Esophagus squamous epithelium (tissue), 5 donors: ENCODE measurements at regions not wholly inside any gene's neighbourhood (a gene's known extent, or its start where the extent isn't known, plus 50 kb on each side); places are given as distances from the start of the nearest gene placed in this dataset.
"Not testable (repeated sequence)": the region's sequence is repeated elsewhere in the genome, so short reads cannot be mapped to it uniquely, and the experiment has no call there.

Experiments
- DNase-seq: peaks from one replicate; lab custom pipeline; 2025; lab: John Stamatoyannopoulos, UW
- H3K27ac ChIP-seq, 4 donors: fragments of 200-600 bp; sonication (generic); one replicate each; pipeline ENCODE4 v1.5.1; 2016 to 2019; ENCODE audit warnings: mild to moderate bottlenecking in 1 of 4
- H3K27me3 ChIP-seq, 4 donors: fragments of 200-600 bp; sonication (generic); 1 replicate in 3 of 4; 2 replicates in 1 of 4; pipeline versions ENCODE4 v1.5.1 to v1.6.0; 2017 to 2021; ENCODE audit warnings: antibody characterized with exemption in 1 of 4
- H3K36me3 ChIP-seq, 3 donors: fragments of 200-600 bp; sonication (generic); one replicate each; pipeline ENCODE4 v1.5.1; 2016 to 2019
- H3K4me1 ChIP-seq, 3 donors: fragments of 200-600 bp; sonication (generic); one replicate each; pipeline ENCODE4 v1.5.1; 2017 to 2019
- H3K4me3 ChIP-seq, 4 donors: fragments of 200-600 bp; sonication (generic); 1 replicate in 3 of 4; 2 replicates in 1 of 4; pipeline ENCODE4 v1.5.1; 2016 to 2019; ENCODE audit warnings: mild to moderate bottlenecking in 2 of 4, moderate library complexity in 1 of 4
- H3K9me3 ChIP-seq, 3 donors: fragments of 200-600 bp; sonication (generic); one replicate each; pipeline ENCODE4 v1.5.1; 2016 to 2019
- POLR2A ChIP-seq, 4 donors: fragments of 450-650 bp; IDR thresholded peaks; one replicate each; pipeline ENCODE4 v1.6.1; 2017; ENCODE audit warnings: antibody characterized with exemption in 4 of 4, mild to moderate bottlenecking in 4 of 4, moderate library complexity in 3 of 4
- WGBS, 2 donors: methylation state at CpG; one replicate each; pipeline ENCODE4 v1.1.5; 2018; 5-methylcytosine and 5-hydroxymethylcytosine counted together
- intact Hi-C: fragments of 100-400 bp; cut with DNase I; formaldehyde crosslinking; loops from one replicate; pipeline ENCODE4 v1.15.0; 2022
- TF ChIP-seq, protein P1 (sequence below), 6 experiments: fragments of 450-650 bp in 4 of 6; fragments of 200-600 bp in 2 of 6; sonication (generic) in 2 of 6; IDR thresholded peaks; one replicate each; pipeline ENCODE4 v1.5.1; 2016 to 2019; ENCODE audit warnings: antibody characterized with exemption in 6 of 6, mild to moderate bottlenecking in 4 of 6, moderate library complexity in 4 of 6
- donor health status: DM: yes; HTN: yes; CAD: no.

DNA sequence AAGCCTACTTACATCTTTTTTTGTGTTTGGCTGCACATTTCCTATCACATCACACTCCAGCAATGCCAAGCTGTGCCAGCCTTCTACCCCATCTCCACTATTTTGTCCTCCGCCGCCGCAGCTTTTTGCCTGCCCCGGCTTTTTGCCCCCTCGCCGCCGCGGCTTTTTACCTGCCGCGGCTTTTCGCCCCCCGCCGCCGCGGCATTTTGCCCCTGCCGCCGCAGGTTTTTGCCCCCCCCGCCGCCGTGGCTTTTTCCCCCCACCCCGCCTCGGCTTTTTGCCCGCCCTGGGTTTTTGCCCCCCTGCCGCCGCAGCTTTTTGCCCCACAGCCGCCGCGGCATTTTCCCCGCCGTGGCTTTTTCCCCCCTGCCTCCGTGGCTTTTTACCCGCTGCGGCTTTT lies 506.0 kb downstream of the ZNF37A start:
- intact Hi-C loops = no loop called here
- no peak for TF ChIP-seq POLR2A (IDR thresholded peaks at IDR 0.05)
- TF ChIP-seq, protein P1, sequence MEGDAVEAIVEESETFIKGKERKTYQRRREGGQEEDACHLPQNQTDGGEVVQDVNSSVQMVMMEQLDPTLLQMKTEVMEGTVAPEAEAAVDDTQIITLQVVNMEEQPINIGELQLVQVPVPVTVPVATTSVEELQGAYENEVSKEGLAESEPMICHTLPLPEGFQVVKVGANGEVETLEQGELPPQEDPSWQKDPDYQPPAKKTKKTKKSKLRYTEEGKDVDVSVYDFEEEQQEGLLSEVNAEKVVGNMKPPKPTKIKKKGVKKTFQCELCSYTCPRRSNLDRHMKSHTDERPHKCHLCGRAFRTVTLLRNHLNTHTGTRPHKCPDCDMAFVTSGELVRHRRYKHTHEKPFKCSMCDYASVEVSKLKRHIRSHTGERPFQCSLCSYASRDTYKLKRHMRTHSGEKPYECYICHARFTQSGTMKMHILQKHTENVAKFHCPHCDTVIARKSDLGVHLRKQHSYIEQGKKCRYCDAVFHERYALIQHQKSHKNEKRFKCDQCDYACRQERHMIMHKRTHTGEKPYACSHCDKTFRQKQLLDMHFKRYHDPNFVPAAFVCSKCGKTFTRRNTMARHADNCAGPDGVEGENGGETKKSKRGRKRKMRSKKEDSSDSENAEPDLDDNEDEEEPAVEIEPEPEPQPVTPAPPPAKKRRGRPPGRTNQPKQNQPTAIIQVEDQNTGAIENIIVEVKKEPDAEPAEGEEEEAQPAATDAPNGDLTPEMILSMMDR (IDR thresholded peaks at IDR 0.05) = no peak
- DNase-seq = no peak
- Histone ChIP-seq H3K4me3 (no peak overlapping the region), H3K27ac (no peak overlapping the region), H3K4me1 (no peaks in the 10 kb centered on the region), H3K27me3 (no peaks in the 10 kb centered on the region), H3K36me3 (no peaks in the 10 kb centered on the region), H3K9me3 (peaks cover 0 to 52% (median 26%) of the 10 kb centered on the region in 3 donors)
- WGBS, 2 donors = 67 to 78% methylated on average over 3 to 12 of the region's 33 CpGs

DNA sequence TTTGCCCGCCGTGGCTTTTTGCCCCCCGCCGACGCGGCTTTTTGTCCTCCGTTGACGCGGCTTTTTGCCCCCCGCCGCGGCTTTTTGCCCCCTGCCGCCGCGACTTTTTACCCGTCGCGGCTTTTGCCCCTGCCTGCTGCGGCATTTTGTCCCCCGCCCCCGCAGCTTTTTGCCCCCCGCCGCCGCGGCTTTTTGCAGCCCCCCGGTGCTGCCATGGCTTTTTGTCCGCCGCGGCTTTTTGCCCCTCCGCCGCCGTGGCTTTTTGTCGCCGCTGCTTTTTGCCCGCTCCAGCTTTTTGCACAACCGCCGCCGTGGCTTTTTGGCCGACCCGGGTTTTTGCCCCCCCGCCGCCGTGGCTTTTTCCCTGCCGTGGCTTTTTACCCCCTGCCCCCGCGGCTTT lies 506.6 kb downstream of the ZNF37A start:
- Histone ChIP-seq H3K9me3 (peaks cover 0 to 57% (median 28%) of the 10 kb centered on the region in 3 donors), H3K36me3 (no peaks in the 10 kb centered on the region), H3K4me1 (no peaks in the 10 kb centered on the region), H3K27ac (no peak overlapping the region), H3K27me3 (no peaks in the 10 kb centered on the region), H3K4me3 (no peak overlapping the region)
- TF ChIP-seq POLR2A (IDR thresholded peaks at IDR 0.05) = no peak
- TF ChIP-seq, protein P1 (IDR thresholded peaks at IDR 0.05) = no peak
- 66 to 76% methylated on average over 7 to 20 of the region's 46 CpGs for WGBS, 2 donors
- no peak for DNase-seq
- intact Hi-C loops = no loop called here

DNA sequence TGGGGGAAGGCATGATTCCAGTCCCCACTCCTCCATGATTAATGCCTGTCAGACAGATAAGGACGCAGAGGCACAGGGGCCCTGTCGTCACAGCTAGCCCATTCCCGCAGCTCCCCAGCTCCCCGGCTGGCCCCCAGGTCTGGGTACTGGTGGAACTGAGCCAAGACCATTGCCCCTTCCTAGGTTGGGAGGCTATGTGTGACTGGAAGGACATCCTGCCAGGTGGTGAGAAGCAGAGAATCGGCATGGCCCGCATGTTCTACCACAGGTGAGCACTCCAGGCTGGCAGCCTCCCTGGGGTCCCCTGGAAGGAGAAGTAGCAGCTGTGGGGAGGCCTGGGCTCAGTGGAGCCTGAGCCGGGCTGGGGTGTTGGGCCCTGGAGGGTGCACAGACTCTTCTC lies 509.5 kb downstream of the ZNF37A start:
- WGBS, 2 donors = no CpG with 5 or more reads among the region's 7 CpGs
- H3K27ac ChIP-seq, DNase-seq, H3K36me3 ChIP-seq, H3K4me1 ChIP-seq, H3K4me3 ChIP-seq, H3K27me3 ChIP-seq, intact Hi-C loops: not testable (repeated sequence)
- H3K9me3 ChIP-seq = peaks cover 0 to 67% (median 28%) of the 10 kb centered on the region in 3 donors

DNA sequence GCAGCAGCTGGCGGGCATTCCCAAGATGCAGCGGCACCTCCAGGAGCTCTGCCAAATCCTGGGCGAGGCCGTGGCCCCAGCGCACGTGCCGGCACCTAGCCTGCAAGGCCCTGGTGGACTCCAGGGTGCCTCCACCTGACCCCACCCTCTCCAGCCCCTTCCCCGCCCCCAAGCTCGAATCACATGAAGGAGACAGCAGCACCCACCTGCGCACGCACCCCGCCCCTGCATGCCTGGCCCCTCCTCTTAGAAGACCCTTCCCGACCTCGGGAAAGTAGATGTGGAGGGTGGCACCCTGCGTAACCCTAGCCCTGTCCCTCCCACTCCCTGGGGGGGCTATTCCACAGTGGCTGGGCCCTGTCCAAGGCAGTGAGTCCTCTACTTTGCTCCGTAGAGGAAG lies 510.3 kb downstream of the ZNF37A start:
- H3K36me3 ChIP-seq, H3K4me1 ChIP-seq, H3K27ac ChIP-seq, DNase-seq, H3K27me3 ChIP-seq, H3K4me3 ChIP-seq, intact Hi-C loops: not testable (repeated sequence)
- H3K9me3 ChIP-seq = peaks cover 0 to 67% (median 28%) of the 10 kb centered on the region in 3 donors
- no CpG with 5 or more reads among the region's 16 CpGs for WGBS, 2 donors

DNA sequence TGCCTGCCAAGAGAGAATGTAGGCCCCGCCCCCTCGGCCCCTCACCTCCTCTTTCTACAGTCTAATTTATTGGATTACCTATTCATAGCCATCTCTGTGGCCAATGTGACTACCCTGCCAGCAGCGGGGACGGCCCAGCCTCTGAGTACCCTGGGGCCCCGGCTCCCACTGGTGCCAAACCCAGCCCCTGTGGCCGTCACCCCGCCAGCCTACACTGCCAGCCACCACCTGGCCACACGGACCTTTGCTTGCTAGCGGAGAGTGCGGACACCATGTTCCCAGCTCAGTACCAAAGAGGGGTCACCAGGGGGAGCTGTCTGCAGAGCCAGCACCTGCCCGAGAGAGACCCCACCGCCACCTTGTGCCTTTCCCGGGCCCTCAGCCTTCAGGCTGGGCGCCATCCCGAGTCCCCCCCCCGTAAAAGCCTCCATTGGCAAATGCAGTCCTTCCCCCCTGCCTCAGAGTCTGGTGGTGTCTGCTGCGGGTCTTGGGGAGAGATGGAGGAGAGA lies 511.1 kb downstream of the ZNF37A start:
- WGBS, 2 donors = no CpG with 5 or more reads among the region's 17 CpGs
- intact Hi-C loops = no loop called here
- Histone ChIP-seq H3K4me1 (no peaks in the 10 kb centered on the region), H3K27ac (no peak overlapping the region), H3K27me3 (no peaks in the 10 kb centered on the region), H3K36me3 (no peaks in the 10 kb centered on the region), H3K4me3 (no peak overlapping the region), H3K9me3 (peaks cover 0 to 69% (median 28%) of the 10 kb centered on the region in 3 donors)
- DNase-seq = no peak
- TF ChIP-seq, protein P1 (IDR thresholded peaks at IDR 0.05) = no peak
- no peak for TF ChIP-seq POLR2A (IDR thresholded peaks at IDR 0.05)

DNA sequence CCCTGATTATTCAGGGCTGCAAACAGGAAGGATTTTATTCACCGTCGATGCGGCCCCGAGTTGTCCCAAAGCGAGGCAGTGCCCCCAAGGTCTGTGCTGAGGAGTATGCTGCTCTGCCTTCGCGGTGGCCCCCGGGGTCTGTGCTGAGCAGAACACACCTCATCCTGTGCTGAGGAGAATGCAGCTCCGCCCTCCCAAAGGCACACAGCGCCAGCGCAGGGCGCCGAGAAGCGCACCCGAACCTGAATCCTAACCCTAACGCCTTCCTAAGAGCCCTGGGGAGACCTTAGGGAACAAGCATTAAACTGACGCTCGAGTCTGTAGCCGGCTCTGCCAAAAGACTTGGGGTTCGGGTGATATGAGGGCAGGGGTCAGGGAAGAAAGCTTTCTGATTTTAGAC lies 521.5 kb downstream of the ZNF37A start:
- H3K36me3 ChIP-seq, H3K27ac ChIP-seq, intact Hi-C loops, H3K4me1 ChIP-seq, H3K27me3 ChIP-seq, H3K4me3 ChIP-seq, DNase-seq: not testable (repeated sequence)
- H3K9me3 ChIP-seq = peaks cover 0 to 19% (median 3%) of the 10 kb centered on the region in 3 donors
- WGBS, 2 donors = 87% methylated on average over 6 of the region's 20 CpGs; no CpG with 5 or more reads in 1 of the 2 donors

DNA sequence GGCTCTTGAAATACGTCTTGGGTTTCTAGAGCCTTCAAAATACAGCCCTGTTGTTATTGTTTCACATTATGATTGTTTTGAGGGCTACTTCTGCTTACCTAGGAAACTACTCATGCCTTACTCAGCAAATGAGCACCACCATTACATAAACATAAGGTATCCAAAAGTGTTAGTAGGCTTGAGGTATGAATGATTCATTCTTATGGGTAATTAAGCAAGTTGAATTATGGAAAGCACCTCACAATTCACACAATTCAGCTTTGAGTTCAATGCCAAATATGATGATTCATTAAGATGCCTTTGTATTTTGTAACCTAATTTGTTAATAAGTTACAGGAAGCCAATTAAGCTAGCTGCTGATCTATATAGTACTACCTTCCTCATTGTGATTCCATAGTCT lies 525.7 kb downstream of the ZNF37A start:
- intact Hi-C loops, DNase-seq, H3K4me1 ChIP-seq, H3K36me3 ChIP-seq, H3K27ac ChIP-seq, H3K27me3 ChIP-seq, H3K4me3 ChIP-seq, H3K9me3 ChIP-seq: not testable (repeated sequence)
- WGBS, 2 donors = 14 to 15% methylated on average over 1 of the region's 1 CpG

DNA sequence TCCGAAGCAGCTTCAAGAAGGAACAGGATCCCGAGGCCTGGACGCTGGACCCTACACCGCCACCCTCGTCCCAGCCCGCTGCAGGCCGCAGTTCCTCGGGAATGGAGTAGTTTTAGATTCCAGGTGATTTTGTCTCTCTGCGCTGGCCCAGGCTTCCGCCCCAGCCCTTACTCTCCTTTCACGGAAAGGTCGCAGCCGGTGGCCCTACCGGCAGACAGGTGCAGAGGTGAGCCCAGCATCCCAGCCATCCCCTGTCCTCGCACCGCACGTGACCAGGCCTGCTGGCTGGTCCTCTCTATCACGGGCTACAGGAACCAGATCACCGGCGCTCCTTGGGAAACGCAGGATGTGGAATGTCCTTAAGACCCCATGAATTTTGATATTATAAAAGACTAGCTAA lies 541.5 kb downstream of the ZNF37A start:
- H3K4me1 ChIP-seq, H3K27ac ChIP-seq, H3K4me3 ChIP-seq, H3K27me3 ChIP-seq, intact Hi-C loops, H3K36me3 ChIP-seq, DNase-seq, H3K9me3 ChIP-seq: not testable (repeated sequence)
- WGBS, 2 donors = 88 to 89% methylated on average over 8 to 16 of the region's 21 CpGs
